ENCODE measurements at regions not wholly inside any gene's neighbourhood (a gene's known extent, or its start where the extent isn't known, plus 50 kb on each side); places are given as distances from the start of the nearest gene placed in this dataset.

- TF ChIP-seq CTCF (IDR thresholded peaks at IDR 0.05; ENCODE audit: insufficient read depth, low read depth, low read length) (no peak), EZH2 (IDR thresholded peaks at IDR 0.05; ENCODE audit: insufficient read depth, low read length) (no peak)
These were observed 183.9 kb downstream of the LURAP1L start for GRCh38 chr9:12958708-12959107.
